Thyroid gland (tissue), 4 donors: ENCODE measurements at regions not wholly inside any gene's neighbourhood (a gene's known extent, or its start where the extent isn't known, plus 50 kb on each side); places are given as distances from the start of the nearest gene placed in this dataset.

Experiments
- DNase-seq, 2 donors: peaks; one replicate each; pipeline ENCODE4 v3.0.0-alpha.2; 2019
- H3K27ac ChIP-seq, 3 donors: fragments of 200-600 bp; sonication (generic); 1 replicate in 2 of 3; 2 replicates in 1 of 3; pipeline ENCODE4 v1.5.1; 2016 to 2019; ENCODE audit warnings: mild to moderate bottlenecking in 1 of 3, moderate library complexity in 1 of 3
- H3K27me3 ChIP-seq: fragments of 200-600 bp; sonication (generic); one replicate; pipeline ENCODE4 v1.5.1; 2019
- H3K36me3 ChIP-seq, 2 donors: fragments of 200-600 bp; sonication (generic); one replicate each; pipeline ENCODE4 v1.5.1; 2016 to 2019
- H3K4me1 ChIP-seq, 2 donors: fragments of 200-600 bp; sonication (generic); one replicate each; pipeline ENCODE4 v1.5.1; 2017 to 2019
- H3K4me3 ChIP-seq, 3 donors: fragments of 200-600 bp; sonication (generic); replicated peaks in 1 of 3; 1 replicate in 2 of 3; 2 replicates in 1 of 3; pipeline ENCODE4 v1.5.1; 2016; ENCODE audit warnings: mild to moderate bottlenecking in 1 of 3
- H3K9me3 ChIP-seq: fragments of 200-600 bp; sonication (generic); one replicate; pipeline ENCODE4 v1.5.1; 2017
- POLR2A ChIP-seq, 2 donors: fragments of 450-650 bp; IDR thresholded peaks; one replicate each; pipeline ENCODE4 v1.6.1; 2017; ENCODE audit warnings: antibody characterized with exemption in 2 of 2, mild to moderate bottlenecking in 2 of 2, moderate library complexity in 1 of 2
- WGBS, 2 donors: methylation state at CpG; one replicate each; pipeline ENCODE4 v1.1.5; 2017; 5-methylcytosine and 5-hydroxymethylcytosine counted together
- intact Hi-C: fragments of 100-400 bp; cut with DNase I; formaldehyde crosslinking; loops from one replicate; pipeline ENCODE4 v1.15.1; 2023
- TF ChIP-seq, protein P1 (sequence below), 6 experiments: fragments of 200-600 bp in 3 of 6; fragments of 450-650 bp in 3 of 6; sonication (generic) in 3 of 6; IDR thresholded peaks; one replicate each; pipeline ENCODE4 v1.5.1; 2016 to 2019; ENCODE audit warnings: antibody characterized with exemption in 6 of 6, mild to moderate bottlenecking in 2 of 6, inconsistent platforms in 1 of 6, moderate library complexity in 1 of 6

DNA sequence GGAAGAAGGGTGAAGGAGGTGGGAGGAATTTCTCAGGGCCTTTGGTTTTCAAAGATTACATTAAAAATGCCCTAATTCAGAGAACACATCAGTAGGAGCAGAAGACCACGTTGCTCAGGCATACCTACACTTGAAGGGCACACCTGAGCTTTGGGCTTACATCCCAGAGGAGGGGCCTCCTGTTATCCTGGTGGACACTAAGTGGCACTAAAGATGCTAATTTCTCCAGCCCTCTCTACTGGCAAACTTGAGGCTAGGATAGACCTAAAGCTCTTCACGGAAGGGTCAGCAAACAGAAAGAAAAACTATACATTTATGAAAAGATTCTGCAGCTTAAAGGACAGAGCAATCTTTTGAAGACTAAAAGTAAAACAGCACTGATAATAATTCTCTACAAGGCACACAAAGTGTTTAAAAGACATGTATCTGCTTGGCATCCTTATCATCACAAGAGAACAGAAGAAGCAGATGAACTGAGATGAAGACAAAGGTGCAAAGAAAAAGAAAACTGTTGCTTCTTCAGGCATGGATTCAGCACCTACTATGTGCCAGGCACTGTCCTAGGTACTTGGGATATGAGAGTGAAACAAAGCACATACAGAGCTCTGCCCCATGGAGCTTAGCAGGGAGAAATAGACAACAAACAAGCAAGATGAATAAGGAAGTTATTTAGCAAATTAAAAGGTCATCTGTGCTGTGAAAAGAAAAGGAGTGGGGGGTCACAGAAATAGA is 137.5 kb downstream of the NUAK1 start:
- no peak for DNase-seq
- H3K27me3 ChIP-seq: no peaks in the 10 kb centered on the region
- WGBS, 2 donors: 41 to 58% methylated on average over 2 of the region's 2 CpGs
- TF ChIP-seq, protein P1, sequence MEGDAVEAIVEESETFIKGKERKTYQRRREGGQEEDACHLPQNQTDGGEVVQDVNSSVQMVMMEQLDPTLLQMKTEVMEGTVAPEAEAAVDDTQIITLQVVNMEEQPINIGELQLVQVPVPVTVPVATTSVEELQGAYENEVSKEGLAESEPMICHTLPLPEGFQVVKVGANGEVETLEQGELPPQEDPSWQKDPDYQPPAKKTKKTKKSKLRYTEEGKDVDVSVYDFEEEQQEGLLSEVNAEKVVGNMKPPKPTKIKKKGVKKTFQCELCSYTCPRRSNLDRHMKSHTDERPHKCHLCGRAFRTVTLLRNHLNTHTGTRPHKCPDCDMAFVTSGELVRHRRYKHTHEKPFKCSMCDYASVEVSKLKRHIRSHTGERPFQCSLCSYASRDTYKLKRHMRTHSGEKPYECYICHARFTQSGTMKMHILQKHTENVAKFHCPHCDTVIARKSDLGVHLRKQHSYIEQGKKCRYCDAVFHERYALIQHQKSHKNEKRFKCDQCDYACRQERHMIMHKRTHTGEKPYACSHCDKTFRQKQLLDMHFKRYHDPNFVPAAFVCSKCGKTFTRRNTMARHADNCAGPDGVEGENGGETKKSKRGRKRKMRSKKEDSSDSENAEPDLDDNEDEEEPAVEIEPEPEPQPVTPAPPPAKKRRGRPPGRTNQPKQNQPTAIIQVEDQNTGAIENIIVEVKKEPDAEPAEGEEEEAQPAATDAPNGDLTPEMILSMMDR (IDR thresholded peaks at IDR 0.05): no peak
- no peak for TF ChIP-seq POLR2A (IDR thresholded peaks at IDR 0.05)
- H3K4me3 ChIP-seq: no peak overlapping the region
- H3K4me1 ChIP-seq: no peaks in the 10 kb centered on the region
- H3K27ac ChIP-seq: no peak overlapping the region
- no peaks in the 10 kb centered on the region for H3K9me3 ChIP-seq
- intact Hi-C loops: no loop called here
- no peaks in the 10 kb centered on the region for H3K36me3 ChIP-seq

DNA sequence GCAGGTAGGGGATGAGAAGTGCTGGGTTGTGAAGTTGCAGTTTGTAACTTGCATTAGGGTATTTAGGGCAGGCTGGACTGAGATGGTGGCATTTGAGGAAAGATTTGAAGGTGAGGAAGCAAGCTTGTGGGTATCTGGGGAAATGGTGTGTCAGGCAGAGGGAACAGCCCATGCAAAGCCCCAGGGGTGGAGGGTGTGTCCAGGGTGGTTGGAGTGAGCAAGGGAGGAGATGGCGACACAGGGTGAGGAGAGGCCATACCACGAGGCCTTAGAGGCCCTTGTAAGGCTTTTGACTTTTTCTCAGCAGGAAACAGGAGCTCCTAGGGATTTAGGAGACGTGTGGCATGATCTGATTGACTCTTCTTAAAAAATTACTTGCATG is 136.9 kb downstream of the NUAK1 start:
- H3K4me1 ChIP-seq: no peaks in the 10 kb centered on the region
- no peaks in the 10 kb centered on the region for H3K9me3 ChIP-seq
- H3K27ac ChIP-seq: no peak overlapping the region
- H3K27me3 ChIP-seq: no peaks in the 10 kb centered on the region
- intact Hi-C loops: no loop called here
- DNase-seq: no peak
- TF ChIP-seq, protein P1 (IDR thresholded peaks at IDR 0.05): no peak
- TF ChIP-seq POLR2A (IDR thresholded peaks at IDR 0.05): no peak
- no peak overlapping the region for H3K4me3 ChIP-seq
- H3K36me3 ChIP-seq: no peaks in the 10 kb centered on the region
- WGBS, 2 donors: 85 to 86% methylated on average over 3 of the region's 3 CpGs

DNA sequence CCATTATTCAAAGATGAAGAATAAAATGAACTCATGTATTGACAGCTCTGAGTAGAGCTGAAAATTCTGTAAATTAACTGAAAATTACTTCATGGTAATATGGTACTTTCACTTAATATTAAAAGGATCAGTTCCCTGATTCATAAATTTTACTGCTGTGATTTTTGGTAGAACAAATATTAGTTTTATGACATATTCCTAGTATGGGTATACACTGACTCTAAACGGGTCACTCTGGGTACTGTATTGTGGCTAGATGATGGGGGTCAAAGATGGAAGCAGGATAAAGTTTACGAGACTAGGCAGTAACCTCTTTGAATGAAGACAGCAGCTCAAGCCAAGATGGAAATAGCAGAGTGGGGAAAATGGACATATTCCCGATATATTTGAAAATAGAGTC is 135.5 kb downstream of the NUAK1 start:
- no peak overlapping the region for H3K4me3 ChIP-seq
- DNase-seq: no peak
- no peaks in the 10 kb centered on the region for H3K4me1 ChIP-seq
- H3K36me3 ChIP-seq: no peaks in the 10 kb centered on the region
- no peaks in the 10 kb centered on the region for H3K9me3 ChIP-seq
- intact Hi-C loops: no loop called here
- no peak overlapping the region for H3K27ac ChIP-seq
- TF ChIP-seq, protein P1 (IDR thresholded peaks at IDR 0.05): no peak
- no peak for TF ChIP-seq POLR2A (IDR thresholded peaks at IDR 0.05)
- H3K27me3 ChIP-seq: no peaks in the 10 kb centered on the region
- 94 to 96% methylated on average over 3 of the region's 3 CpGs for WGBS, 2 donors

DNA sequence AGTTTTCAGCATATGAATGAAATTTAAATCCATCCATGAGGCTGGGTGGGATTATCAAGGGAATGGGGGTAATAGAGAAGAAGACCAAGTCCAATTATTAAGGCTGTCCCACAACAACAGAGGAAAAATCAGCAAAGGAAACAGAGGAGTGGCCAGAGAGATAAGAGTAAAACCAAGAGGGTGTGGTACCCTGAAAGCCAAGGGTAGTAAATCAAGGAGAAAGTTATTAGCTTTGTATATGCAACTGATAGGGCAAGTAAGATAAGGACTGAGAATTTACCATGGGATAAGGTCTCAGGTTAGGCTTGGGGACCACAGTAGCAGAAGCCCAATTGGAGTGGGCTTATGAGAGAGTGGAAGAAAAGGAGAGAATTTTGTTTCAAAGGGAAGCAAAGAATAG is 134.5 kb downstream of the NUAK1 start:
- Histone ChIP-seq H3K27me3 (no peaks in the 10 kb centered on the region), H3K9me3 (no peaks in the 10 kb centered on the region), H3K4me1 (no peaks in the 10 kb centered on the region), H3K4me3 (no peak overlapping the region), H3K27ac (no peak overlapping the region), H3K36me3 (no peaks in the 10 kb centered on the region)
- intact Hi-C loops: no loop called here
- no peak for DNase-seq
- no peak for TF ChIP-seq POLR2A (IDR thresholded peaks at IDR 0.05)
- TF ChIP-seq, protein P1 (IDR thresholded peaks at IDR 0.05): no peak

DNA sequence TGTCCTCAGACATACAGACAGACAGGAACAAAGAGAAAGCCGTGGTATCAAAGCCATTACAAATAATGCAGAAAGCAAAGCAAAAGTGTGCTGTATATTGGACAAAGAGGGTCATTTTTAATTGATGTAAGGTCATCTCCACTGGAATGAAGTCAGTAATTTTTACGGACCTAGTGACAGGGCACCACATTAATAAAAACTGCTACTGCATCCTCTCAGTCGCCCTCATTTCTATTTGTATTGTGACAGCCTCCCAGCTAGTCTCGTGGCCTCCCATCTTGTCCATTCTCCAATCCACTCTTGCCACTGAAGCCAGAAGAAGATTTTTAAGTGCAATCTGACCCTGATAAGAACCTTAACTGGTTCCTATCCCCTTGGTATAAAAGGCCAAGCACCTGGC is 132.4 kb downstream of the NUAK1 start:
- Histone ChIP-seq H3K9me3 (no peaks in the 10 kb centered on the region), H3K4me3 (no peak overlapping the region), H3K4me1 (no peaks in the 10 kb centered on the region), H3K27me3 (no peaks in the 10 kb centered on the region), H3K27ac (no peak overlapping the region), H3K36me3 (no peaks in the 10 kb centered on the region)
- WGBS, 2 donors: 84 to 88% methylated on average over 4 of the region's 4 CpGs
- intact Hi-C loops: no loop called here
- TF ChIP-seq, protein P1 (IDR thresholded peaks at IDR 0.05): no peak
- DNase-seq: no peak
